GM12878 (cell line): ENCODE measurements at regions not wholly inside any gene's neighbourhood (a gene's known extent, or its start where the extent isn't known, plus 50 kb on each side); places are given as distances from the start of the nearest gene placed in this dataset.

ENCODE experiments used
- ATF7 ChIP-seq: fragments of 450-650 bp; IDR thresholded peaks from 2 replicates; pipeline ENCODE4 v1.6.1; 2016; ENCODE audit warnings: low read depth, mild to moderate bottlenecking
- BACH1 ChIP-seq: fragments of 450-650 bp; IDR thresholded peaks from 2 replicates; pipeline ENCODE4 v1.6.1; 2017; ENCODE audit warnings: mild to moderate bottlenecking, borderline replicate concordance
- BMI1 ChIP-seq: fragments of 450-650 bp; IDR thresholded peaks from 2 replicates; pipeline ENCODE4 v1.6.1; 2016; ENCODE audit warnings: mild to moderate bottlenecking, moderate library complexity, borderline replicate concordance
- CBX3 ChIP-seq: fragments of 200-600 bp; sonication (generic); IDR thresholded peaks from 2 replicates; pipeline ENCODE4 v1.6.1; 2016; ENCODE audit warnings: low read depth, borderline replicate concordance
- CBX5 ChIP-seq: sonication (generic); IDR thresholded peaks from 2 replicates; pipeline ENCODE4 v1.6.1; 2016; ENCODE audit warnings: low read depth, moderate library complexity, mild to moderate bottlenecking, inconsistent platforms
- CHD1 ChIP-seq: IDR thresholded peaks from 2 replicates; pipeline ENCODE4 v1.6.1; 2012; ENCODE audit warnings: low read depth, low read length, improper control_type of control experiment
- FOXM1 ChIP-seq: IDR thresholded peaks from 2 replicates; pipeline ENCODE4 v1.6.1; 2012; ENCODE audit warnings: low read depth, mild to moderate bottlenecking, inconsistent platforms, low read length, moderate library complexity
- KDM1A ChIP-seq: fragments of 200-600 bp; sonication (generic); IDR thresholded peaks from 2 replicates; pipeline ENCODE4 v1.6.1; 2016; ENCODE audit warnings: borderline replicate concordance
- MEF2A ChIP-seq: IDR thresholded peaks from 2 replicates; pipeline ENCODE4 v1.6.1; 2011; ENCODE audit warnings: low read depth, mild to moderate bottlenecking, low read length, moderate library complexity; ENCODE audit not compliant: insufficient read depth
- MEF2B ChIP-seq: fragments of 450-650 bp; IDR thresholded peaks from 2 replicates; pipeline ENCODE4 v1.6.1; 2018; ENCODE audit warnings: mild to moderate bottlenecking, moderate library complexity; ENCODE audit not compliant: partially characterized antibody, poor library complexity, severe bottlenecking
- MTA3 ChIP-seq: IDR thresholded peaks from 2 replicates; pipeline ENCODE4 v1.6.1; 2012; ENCODE audit warnings: low read length, inconsistent platforms, borderline replicate concordance
- MXI1 ChIP-seq: fragments of 150-350 bp; IDR thresholded peaks from 2 replicates; pipeline ENCODE4 v1.6.1; 2011; ENCODE audit warnings: low read depth, mild to moderate bottlenecking, inconsistent platforms, low read length, improper control_type of control experiment
- MYB ChIP-seq: fragments of 150-350 bp; IDR thresholded peaks from 2 replicates; pipeline ENCODE4 v1.6.1; 2014; ENCODE audit warnings: mild to moderate bottlenecking, low read depth, low read length, borderline replicate concordance
- NBN ChIP-seq: fragments of 450-650 bp; IDR thresholded peaks from 2 replicates; pipeline ENCODE4 v1.6.1; 2016
- NFXL1 ChIP-seq: fragments of 450-650 bp; IDR thresholded peaks from 2 replicates; pipeline ENCODE4 v1.6.1; 2017; ENCODE audit warnings: antibody characterized with exemption, mild to moderate bottlenecking, borderline replicate concordance
- NRF1 ChIP-seq: conservative IDR thresholded peaks from 2 replicates; pipeline ENCODE4 v1.6.1; 2011; ENCODE audit warnings: mild to moderate bottlenecking, low read depth, low read length, improper control_type of control experiment
- RELA ChIP-seq: fragments of 450-650 bp; IDR thresholded peaks from 2 replicates; pipeline ENCODE4 v1.8.0; 2014; ENCODE audit warnings: borderline replicate concordance; ENCODE audit not compliant: partially characterized antibody
- SIX5 ChIP-seq: IDR thresholded peaks from 2 replicates; pipeline ENCODE4 v1.6.1; 2011; ENCODE audit warnings: mild to moderate bottlenecking, low read depth, low read length, moderate library complexity; ENCODE audit not compliant: severe bottlenecking
- SP1 ChIP-seq: IDR thresholded peaks from one replicate; pipeline ENCODE4 v1.6.1; 2011; ENCODE audit warnings: low read depth, low read length
- TBL1XR1 ChIP-seq: IDR thresholded peaks from 2 replicates; pipeline ENCODE4 v1.6.1; 2012; ENCODE audit warnings: low read depth, low read length, improper control_type of control experiment
- TCF7 ChIP-seq: IDR thresholded peaks from 2 replicates; pipeline ENCODE4 v1.6.1; 2014; ENCODE audit warnings: antibody characterized with exemption, borderline replicate concordance
- ZNF217 ChIP-seq: fragments of 450-650 bp; IDR thresholded peaks from 2 replicates; pipeline ENCODE4 v1.6.1; 2017; ENCODE audit warnings: antibody characterized with exemption, mild to moderate bottlenecking
- TF ChIP-seq, protein P1 (sequence below): IDR thresholded peaks from 2 replicates; pipeline ENCODE4 v1.6.1; 2011; ENCODE audit warnings: mild to moderate bottlenecking, low read depth, low read length, moderate library complexity; ENCODE audit not compliant: insufficient replicate concordance
- TF ChIP-seq, protein P2 (sequence below): fragments of 150-350 bp; IDR thresholded peaks from 2 replicates; pipeline ENCODE4 v1.6.1; 2014; ENCODE audit warnings: mild to moderate bottlenecking, low read depth, low read length
- TF ChIP-seq, protein P3 (sequence below): IDR thresholded peaks from 2 replicates; pipeline ENCODE4 v1.6.1; 2012; ENCODE audit warnings: low read depth, low read length, improper control_type of control experiment
- TF ChIP-seq, protein P4 (sequence below): fragments of 450-650 bp; IDR thresholded peaks from 2 replicates; pipeline ENCODE4 v1.6.1; 2017; ENCODE audit warnings: borderline replicate concordance
- TF ChIP-seq, protein P5 (sequence below): fragments of 450-650 bp; IDR thresholded peaks from 2 replicates; pipeline ENCODE4 v1.6.1; 2017; ENCODE audit warnings: mild to moderate bottlenecking, low read depth, inconsistent platforms; ENCODE audit not compliant: poor library complexity, severe bottlenecking

DNA sequence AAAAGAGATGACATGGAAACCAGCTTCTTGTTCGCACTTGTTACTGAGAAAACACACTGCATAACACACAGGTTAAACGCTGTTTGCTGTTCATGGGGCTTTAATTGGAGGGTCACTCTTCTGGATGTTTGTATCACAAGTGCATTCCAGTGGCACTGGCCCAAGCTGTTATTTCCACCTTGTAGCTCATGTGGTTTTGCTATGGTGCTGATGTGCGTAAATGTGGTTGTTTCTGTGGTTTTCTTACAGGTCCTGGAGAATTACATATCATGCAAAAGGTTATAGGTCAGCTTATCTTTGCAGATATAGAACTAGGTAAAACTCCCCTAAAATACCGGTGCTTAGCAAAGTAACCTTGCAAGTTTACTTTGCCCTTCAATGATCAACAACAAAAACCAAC is 89.3 kb upstream of the AHI1 start (continued):
- TF ChIP-seq, protein P1, sequence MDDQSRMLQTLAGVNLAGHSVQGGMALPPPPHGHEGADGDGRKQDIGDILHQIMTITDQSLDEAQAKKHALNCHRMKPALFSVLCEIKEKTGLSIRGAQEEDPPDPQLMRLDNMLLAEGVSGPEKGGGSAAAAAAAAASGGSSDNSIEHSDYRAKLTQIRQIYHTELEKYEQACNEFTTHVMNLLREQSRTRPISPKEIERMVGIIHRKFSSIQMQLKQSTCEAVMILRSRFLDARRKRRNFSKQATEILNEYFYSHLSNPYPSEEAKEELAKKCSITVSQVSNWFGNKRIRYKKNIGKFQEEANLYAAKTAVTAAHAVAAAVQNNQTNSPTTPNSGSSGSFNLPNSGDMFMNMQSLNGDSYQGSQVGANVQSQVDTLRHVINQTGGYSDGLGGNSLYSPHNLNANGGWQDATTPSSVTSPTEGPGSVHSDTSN = no peak
- TF ChIP-seq NBN (no peak), FOXM1 (peak; percentile 53; the same call in 1 of the 2 replicates), MYB (no peak), SIX5 (no peak), MEF2B (peak; percentile 18), TBL1XR1 (no peak), BACH1 (no peak), BMI1 (0 out of 2 replicates have a peak, but pooled peaks have one; percentile 33), ZNF217 (no peak), NFXL1 (no peak), CHD1 (no peak), MXI1 (no peak), KDM1A (no peak), SP1 (peak; percentile 26), TCF7 (no peak), MTA3 (no peak), MEF2A (0 out of 2 replicates have a peak, but pooled peaks have one; percentile 22), CBX5 (no peak), NRF1 (no peak), RELA (no peak), CBX3 (no peak), ATF7 (no peak)
- TF ChIP-seq, protein P2, sequence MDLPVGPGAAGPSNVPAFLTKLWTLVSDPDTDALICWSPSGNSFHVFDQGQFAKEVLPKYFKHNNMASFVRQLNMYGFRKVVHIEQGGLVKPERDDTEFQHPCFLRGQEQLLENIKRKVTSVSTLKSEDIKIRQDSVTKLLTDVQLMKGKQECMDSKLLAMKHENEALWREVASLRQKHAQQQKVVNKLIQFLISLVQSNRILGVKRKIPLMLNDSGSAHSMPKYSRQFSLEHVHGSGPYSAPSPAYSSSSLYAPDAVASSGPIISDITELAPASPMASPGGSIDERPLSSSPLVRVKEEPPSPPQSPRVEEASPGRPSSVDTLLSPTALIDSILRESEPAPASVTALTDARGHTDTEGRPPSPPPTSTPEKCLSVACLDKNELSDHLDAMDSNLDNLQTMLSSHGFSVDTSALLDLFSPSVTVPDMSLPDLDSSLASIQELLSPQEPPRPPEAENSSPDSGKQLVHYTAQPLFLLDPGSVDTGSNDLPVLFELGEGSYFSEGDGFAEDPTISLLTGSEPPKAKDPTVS = no peak
- TF ChIP-seq, protein P3, sequence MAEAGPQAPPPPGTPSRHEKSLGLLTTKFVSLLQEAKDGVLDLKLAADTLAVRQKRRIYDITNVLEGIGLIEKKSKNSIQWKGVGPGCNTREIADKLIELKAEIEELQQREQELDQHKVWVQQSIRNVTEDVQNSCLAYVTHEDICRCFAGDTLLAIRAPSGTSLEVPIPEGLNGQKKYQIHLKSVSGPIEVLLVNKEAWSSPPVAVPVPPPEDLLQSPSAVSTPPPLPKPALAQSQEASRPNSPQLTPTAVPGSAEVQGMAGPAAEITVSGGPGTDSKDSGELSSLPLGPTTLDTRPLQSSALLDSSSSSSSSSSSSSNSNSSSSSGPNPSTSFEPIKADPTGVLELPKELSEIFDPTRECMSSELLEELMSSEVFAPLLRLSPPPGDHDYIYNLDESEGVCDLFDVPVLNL = no peak
- TF ChIP-seq, protein P4, sequence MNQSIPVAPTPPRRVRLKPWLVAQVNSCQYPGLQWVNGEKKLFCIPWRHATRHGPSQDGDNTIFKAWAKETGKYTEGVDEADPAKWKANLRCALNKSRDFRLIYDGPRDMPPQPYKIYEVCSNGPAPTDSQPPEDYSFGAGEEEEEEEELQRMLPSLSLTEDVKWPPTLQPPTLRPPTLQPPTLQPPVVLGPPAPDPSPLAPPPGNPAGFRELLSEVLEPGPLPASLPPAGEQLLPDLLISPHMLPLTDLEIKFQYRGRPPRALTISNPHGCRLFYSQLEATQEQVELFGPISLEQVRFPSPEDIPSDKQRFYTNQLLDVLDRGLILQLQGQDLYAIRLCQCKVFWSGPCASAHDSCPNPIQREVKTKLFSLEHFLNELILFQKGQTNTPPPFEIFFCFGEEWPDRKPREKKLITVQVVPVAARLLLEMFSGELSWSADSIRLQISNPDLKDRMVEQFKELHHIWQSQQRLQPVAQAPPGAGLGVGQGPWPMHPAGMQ = no peak
- TF ChIP-seq, protein P5, sequence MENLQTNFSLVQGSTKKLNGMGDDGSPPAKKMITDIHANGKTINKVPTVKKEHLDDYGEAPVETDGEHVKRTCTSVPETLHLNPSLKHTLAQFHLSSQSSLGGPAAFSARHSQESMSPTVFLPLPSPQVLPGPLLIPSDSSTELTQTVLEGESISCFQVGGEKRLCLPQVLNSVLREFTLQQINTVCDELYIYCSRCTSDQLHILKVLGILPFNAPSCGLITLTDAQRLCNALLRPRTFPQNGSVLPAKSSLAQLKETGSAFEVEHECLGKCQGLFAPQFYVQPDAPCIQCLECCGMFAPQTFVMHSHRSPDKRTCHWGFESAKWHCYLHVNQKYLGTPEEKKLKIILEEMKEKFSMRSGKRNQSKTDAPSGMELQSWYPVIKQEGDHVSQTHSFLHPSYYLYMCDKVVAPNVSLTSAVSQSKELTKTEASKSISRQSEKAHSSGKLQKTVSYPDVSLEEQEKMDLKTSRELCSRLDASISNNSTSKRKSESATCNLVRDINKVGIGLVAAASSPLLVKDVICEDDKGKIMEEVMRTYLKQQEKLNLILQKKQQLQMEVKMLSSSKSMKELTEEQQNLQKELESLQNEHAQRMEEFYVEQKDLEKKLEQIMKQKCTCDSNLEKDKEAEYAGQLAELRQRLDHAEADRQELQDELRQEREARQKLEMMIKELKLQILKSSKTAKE = no peak
